ENCODE measurements at regions not wholly inside any gene's neighbourhood (a gene's known extent, or its start where the extent isn't known, plus 50 kb on each side); places are given as distances from the start of the nearest gene placed in this dataset.

GRCh38 chr7:50962962-50963374 is 180.3 kb upstream of the GRB10 start:
- Mint-ChIP-seq H3K27ac (no peak overlapping the region), H3K4me3 (no peak overlapping the region), H3K27me3 (no peaks in the 10 kb centered on the region), H3K4me1 (ENCODE audit: low read depth in 2 of 2) (no peaks in the 10 kb centered on the region), H3K9me3 (no peaks in the 10 kb centered on the region), H3K36me3 (peaks cover 4% of the 10 kb centered on the region)
- no peak for DNase-seq (ENCODE audit: low spot score)
- peak; percentile 44 to 66 for ATAC-seq

- ATAC-seq, result no peak
- no peaks in the 10 kb centered on the region for H3K27me3 Mint-ChIP-seq
Measured at GRCh38 chr7:50962281-50962883, 179.7 kb upstream of the GRB10 start.

GRCh38 chr7:50960621-50961310 is 178.1 kb upstream of the GRB10 start:
- Mint-ChIP-seq H3K4me3 (no peak overlapping the region), H3K36me3 (no peaks in the 10 kb centered on the region)
- no peak for ATAC-seq

More at GRCh38 chr7:50962281-50962883, 179.7 kb upstream of the GRB10 start:
- Mint-ChIP-seq H3K36me3 (peaks cover 4% of the 10 kb centered on the region), H3K4me3 (no peak overlapping the region), H3K9me3 (no peaks in the 10 kb centered on the region), H3K27ac (no peak overlapping the region), H3K4me1 (ENCODE audit: low read depth in 2 of 2) (no peaks in the 10 kb centered on the region)
- DNase-seq (ENCODE audit: low spot score), result no peak

GRCh38 chr7:50959991-50960390 is 177.3 kb upstream of the GRB10 start:
- ATAC-seq (no peak), DNase-seq (ENCODE audit: low spot score) (no peak)
- Mint-ChIP-seq H3K27me3 (no peaks in the 10 kb centered on the region), H3K4me3 (no peak overlapping the region), H3K4me1 (ENCODE audit: low read depth in 2 of 2) (no peaks in the 10 kb centered on the region), H3K9me3 (no peaks in the 10 kb centered on the region), H3K27ac (no peak overlapping the region), H3K36me3 (no peaks in the 10 kb centered on the region)

More at GRCh38 chr7:50960621-50961310, 178.1 kb upstream of the GRB10 start:
- no peaks in the 10 kb centered on the region for H3K4me1 Mint-ChIP-seq (ENCODE audit: low read depth in 2 of 2)
- DNase-seq (ENCODE audit: low spot score), result no peak
- H3K27ac Mint-ChIP-seq, result no peak overlapping the region
- no peaks in the 10 kb centered on the region for H3K9me3 Mint-ChIP-seq
- no peaks in the 10 kb centered on the region for H3K27me3 Mint-ChIP-seq

GRCh38 chr7:50959560-50959959 is 176.9 kb upstream of the GRB10 start:
- no peaks in the 10 kb centered on the region for H3K4me1 Mint-ChIP-seq (ENCODE audit: low read depth in 2 of 2)
- no peak for DNase-seq (ENCODE audit: low spot score)
- H3K27me3 Mint-ChIP-seq, result no peaks in the 10 kb centered on the region

GRCh38 chr7:50957855-50958254 is 175.2 kb upstream of the GRB10 start:
- Mint-ChIP-seq H3K4me1 (ENCODE audit: low read depth in 2 of 2) (no peaks in the 10 kb centered on the region), H3K4me3 (no peak overlapping the region), H3K27me3 (no peaks in the 10 kb centered on the region), H3K9me3 (no peaks in the 10 kb centered on the region), H3K36me3 (no peaks in the 10 kb centered on the region), H3K27ac (no peak overlapping the region)
- DNase-seq (ENCODE audit: low spot score), result no peak
- no peak for ATAC-seq

More at GRCh38 chr7:50959560-50959959, 176.9 kb upstream of the GRB10 start:
- ATAC-seq, result no peak
- Mint-ChIP-seq H3K9me3 (no peaks in the 10 kb centered on the region), H3K36me3 (no peaks in the 10 kb centered on the region), H3K27ac (no peak overlapping the region), H3K4me3 (no peak overlapping the region)

GRCh38 chr7:50957431-50957830 is 174.7 kb upstream of the GRB10 start:
- H3K4me1 Mint-ChIP-seq (ENCODE audit: low read depth in 2 of 2), result no peaks in the 10 kb centered on the region
- ATAC-seq (no peak), DNase-seq (ENCODE audit: low spot score) (no peak)
- no peaks in the 10 kb centered on the region for H3K27me3 Mint-ChIP-seq
- no peak overlapping the region for H3K4me3 Mint-ChIP-seq
- H3K9me3 Mint-ChIP-seq, result no peaks in the 10 kb centered on the region
- no peak overlapping the region for H3K27ac Mint-ChIP-seq
- no peaks in the 10 kb centered on the region for H3K36me3 Mint-ChIP-seq

- Mint-ChIP-seq H3K4me3 (no peak overlapping the region), H3K9me3 (no peaks in the 10 kb centered on the region), H3K4me1 (ENCODE audit: low read depth in 2 of 2) (no peaks in the 10 kb centered on the region), H3K27ac (no peak overlapping the region), H3K36me3 (no peaks in the 10 kb centered on the region), H3K27me3 (no peaks in the 10 kb centered on the region)
- ATAC-seq (no peak), DNase-seq (ENCODE audit: low spot score) (no peak)
Measured at GRCh38 chr7:50956522-50957155, 173.9 kb upstream of the GRB10 start.

- ATAC-seq (no peak), DNase-seq (ENCODE audit: low spot score) (no peak)
- peaks cover 0 to 7% of the 10 kb centered on the region in 2 donors for H3K27me3 Mint-ChIP-seq
- H3K36me3 Mint-ChIP-seq, result no peaks in the 10 kb centered on the region
- no peaks in the 10 kb centered on the region for H3K4me1 Mint-ChIP-seq (ENCODE audit: low read depth in 2 of 2)
- H3K4me3 Mint-ChIP-seq, result no peak overlapping the region
- H3K9me3 Mint-ChIP-seq, result peaks cover 3% of the 10 kb centered on the region
- H3K27ac Mint-ChIP-seq, result no peak overlapping the region
Measured at GRCh38 chr7:50954716-50955115, 172.0 kb upstream of the GRB10 start.

- H3K9me3 Mint-ChIP-seq, result peaks cover 3% of the 10 kb centered on the region
- no peak overlapping the region for H3K4me3 Mint-ChIP-seq
- no peaks in the 10 kb centered on the region for H3K36me3 Mint-ChIP-seq
- ATAC-seq (no peak), DNase-seq (ENCODE audit: low spot score) (no peak)
- H3K4me1 Mint-ChIP-seq (ENCODE audit: low read depth in 2 of 2), result no peaks in the 10 kb centered on the region
- peaks cover 0 to 7% of the 10 kb centered on the region in 2 donors for H3K27me3 Mint-ChIP-seq
- no peak overlapping the region for H3K27ac Mint-ChIP-seq
Measured at GRCh38 chr7:50954245-50954644, 171.5 kb upstream of the GRB10 start.

- H3K27me3 Mint-ChIP-seq, result peaks cover 0 to 7% of the 10 kb centered on the region in 2 donors
- peaks cover 3% of the 10 kb centered on the region for H3K9me3 Mint-ChIP-seq
- H3K36me3 Mint-ChIP-seq, result no peaks in the 10 kb centered on the region
- no peak overlapping the region for H3K27ac Mint-ChIP-seq
- no peak overlapping the region for H3K4me3 Mint-ChIP-seq
- ATAC-seq, result peak in 1 of 2 donors; percentile 40
- no peak for DNase-seq (ENCODE audit: low spot score)
- H3K4me1 Mint-ChIP-seq (ENCODE audit: low read depth in 2 of 2), result no peaks in the 10 kb centered on the region
Measured at GRCh38 chr7:50953820-50954219, 171.1 kb upstream of the GRB10 start.

- Mint-ChIP-seq H3K27me3 (peaks cover under 1 to 10% of the 10 kb centered on the region in 2 donors), H3K9me3 (peaks cover 4% of the 10 kb centered on the region), H3K4me3 (no peak overlapping the region), H3K4me1 (ENCODE audit: low read depth in 2 of 2) (no peaks in the 10 kb centered on the region), H3K36me3 (no peaks in the 10 kb centered on the region), H3K27ac (no peak overlapping the region)
- DNase-seq (ENCODE audit: low spot score), result no peak
- no peak for ATAC-seq
Measured at GRCh38 chr7:50953303-50953702, 170.6 kb upstream of the GRB10 start.

- ATAC-seq (no peak), DNase-seq (ENCODE audit: low spot score) (no peak)
- no peaks in the 10 kb centered on the region for H3K4me1 Mint-ChIP-seq (ENCODE audit: low read depth in 2 of 2)
Measured at GRCh38 chr7:50952544-50952943, 169.8 kb upstream of the GRB10 start.

GRCh38 chr7:50952120-50952519 is 169.4 kb upstream of the GRB10 start:
- no peaks in the 10 kb centered on the region for H3K4me1 Mint-ChIP-seq (ENCODE audit: low read depth in 2 of 2)
- ATAC-seq (no peak), DNase-seq (ENCODE audit: low spot score) (no peak)
- H3K36me3 Mint-ChIP-seq, result no peaks in the 10 kb centered on the region
- H3K4me3 Mint-ChIP-seq, result no peak overlapping the region
- no peak overlapping the region for H3K27ac Mint-ChIP-seq
- peaks cover 2 to 12% of the 10 kb centered on the region in 2 donors for H3K27me3 Mint-ChIP-seq
- peaks cover 6% of the 10 kb centered on the region for H3K9me3 Mint-ChIP-seq

More at GRCh38 chr7:50952544-50952943, 169.8 kb upstream of the GRB10 start:
- Mint-ChIP-seq H3K4me3 (no peak overlapping the region), H3K9me3 (peaks cover 6% of the 10 kb centered on the region), H3K27me3 (peaks cover 2 to 12% of the 10 kb centered on the region in 2 donors), H3K36me3 (no peaks in the 10 kb centered on the region), H3K27ac (no peak overlapping the region)
